Glutamatergic neuron (in vitro differentiated cells): ENCODE measurements at regions not wholly inside any gene's neighbourhood (a gene's known extent, or its start where the extent isn't known, plus 50 kb on each side); places are given as distances from the start of the nearest gene placed in this dataset.
"Not testable (repeated sequence)": the region's sequence is repeated elsewhere in the genome, so short reads cannot be mapped to it uniquely, and the experiment has no call there.

Experiments
- DNase-seq: peaks from one replicate; pipeline ENCODE4 v3.0.0; 2022
- H3K27ac Mint-ChIP-seq: one replicate; pipeline ENCODE4 v1.8.0; 2020; ENCODE audit warnings: mild to moderate bottlenecking, mixed read lengths, inconsistent platforms; ENCODE audit not compliant: unreplicated experiment
- H3K27me3 Mint-ChIP-seq: one replicate; pipeline ENCODE4 v1.8.0; 2020; ENCODE audit warnings: mild to moderate bottlenecking, moderate library complexity, mixed read lengths, inconsistent platforms; ENCODE audit not compliant: unreplicated experiment
- H3K36me3 Mint-ChIP-seq: one replicate; pipeline ENCODE4 v1.8.0; 2020; ENCODE audit warnings: mild to moderate bottlenecking, mixed read lengths, inconsistent platforms; ENCODE audit not compliant: unreplicated experiment
- H3K4me1 Mint-ChIP-seq: one replicate; pipeline ENCODE4 v1.8.0; 2020; ENCODE audit warnings: mild to moderate bottlenecking, low read depth, mixed read lengths, inconsistent platforms; ENCODE audit not compliant: unreplicated experiment
- H3K4me3 Mint-ChIP-seq: one replicate; pipeline ENCODE4 v1.8.0; 2020; ENCODE audit warnings: mild to moderate bottlenecking, mixed read lengths, inconsistent platforms; ENCODE audit not compliant: unreplicated experiment
- H3K9me3 Mint-ChIP-seq: one replicate; pipeline ENCODE4 v1.8.0; 2020; ENCODE audit warnings: mild to moderate bottlenecking, moderate library complexity, mixed read lengths, inconsistent platforms; ENCODE audit not compliant: unreplicated experiment
- CTCF ChIP-seq: fragments of 200-600 bp; sonication (generic); IDR thresholded peaks from one replicate; pipeline ENCODE4 v1.5.0; 2021; ENCODE audit not compliant: partially characterized antibody, unreplicated experiment

DNA sequence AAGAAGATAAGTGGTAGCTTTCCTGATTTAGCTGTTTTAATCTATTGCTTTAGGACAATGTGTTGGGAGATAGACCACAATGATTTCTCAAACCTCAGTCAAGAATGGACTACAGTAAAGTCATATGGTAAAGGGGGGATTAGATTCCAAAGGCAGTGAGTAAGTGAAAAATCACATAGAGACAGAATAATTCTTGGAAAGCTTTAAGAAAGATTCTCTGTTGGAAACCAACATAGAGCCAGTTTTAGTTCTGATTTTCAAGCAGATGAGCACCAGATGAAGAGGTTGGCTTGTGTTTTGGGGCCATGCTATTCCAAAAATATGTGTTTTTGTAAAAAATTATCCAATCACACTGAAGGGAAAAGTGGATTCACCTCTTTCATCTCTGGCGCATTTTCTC lies 256.8 kb upstream of the RPS23 start:
- no peak for DNase-seq
- H3K4me3 Mint-ChIP-seq: no peak overlapping the region
- peaks cover 25% of the 10 kb centered on the region for H3K36me3 Mint-ChIP-seq
- no peak overlapping the region for H3K27ac Mint-ChIP-seq
- H3K27me3 Mint-ChIP-seq: peaks cover 2% of the 10 kb centered on the region
- peaks cover 15% of the 10 kb centered on the region for H3K4me1 Mint-ChIP-seq
- H3K9me3 Mint-ChIP-seq: peaks cover 10% of the 10 kb centered on the region
- TF ChIP-seq CTCF: no peak

GRCh38 chr5:82532075-82532474 lies 253.9 kb upstream of the RPS23 start:
- H3K27ac Mint-ChIP-seq, H3K4me1 Mint-ChIP-seq, H3K27me3 Mint-ChIP-seq, DNase-seq, H3K4me3 Mint-ChIP-seq: not testable (repeated sequence)
- Mint-ChIP-seq H3K36me3 (peaks cover 25% of the 10 kb centered on the region), H3K9me3 (peaks cover 10% of the 10 kb centered on the region)

DNA sequence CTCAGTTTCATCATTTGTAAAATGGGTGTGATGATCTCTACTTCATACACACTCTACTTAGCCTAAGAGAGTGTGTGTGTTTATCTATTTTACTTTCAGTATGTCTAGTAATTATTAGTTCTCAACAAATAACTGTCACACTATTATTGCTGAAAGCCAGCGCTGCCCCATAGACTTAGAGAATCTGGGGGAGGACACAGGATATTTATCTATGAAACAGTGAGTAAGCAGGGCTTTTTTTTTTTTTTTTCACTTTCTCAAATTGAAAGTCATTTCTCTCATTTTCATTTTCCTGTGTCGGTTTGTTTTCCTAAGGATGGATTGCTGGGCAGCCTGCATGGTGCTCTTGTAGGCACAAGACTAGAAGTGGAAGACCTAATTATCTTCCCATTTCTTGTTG lies 248.4 kb upstream of the RPS23 start:
- Mint-ChIP-seq H3K27me3 (peaks cover 1% of the 10 kb centered on the region), H3K27ac (no peak overlapping the region), H3K4me3 (no peak overlapping the region)

GRCh38 chr5:82525626-82526025 lies 247.5 kb upstream of the RPS23 start:
- no peak for DNase-seq
- Mint-ChIP-seq H3K27ac (no peak overlapping the region), H3K9me3 (no peaks in the 10 kb centered on the region), H3K36me3 (peaks cover 3% of the 10 kb centered on the region), H3K4me3 (no peak overlapping the region), H3K4me1 (peaks cover 2% of the 10 kb centered on the region), H3K27me3 (peaks cover 1% of the 10 kb centered on the region)
- no peak for TF ChIP-seq CTCF

More for the DNA sequence above, 248.4 kb upstream of the RPS23 start:
- Mint-ChIP-seq H3K36me3 (peaks cover 11% of the 10 kb centered on the region), H3K9me3 (no peaks in the 10 kb centered on the region), H3K4me1 (peaks cover 2% of the 10 kb centered on the region)
- no peak for DNase-seq
- no peak for TF ChIP-seq CTCF

DNA sequence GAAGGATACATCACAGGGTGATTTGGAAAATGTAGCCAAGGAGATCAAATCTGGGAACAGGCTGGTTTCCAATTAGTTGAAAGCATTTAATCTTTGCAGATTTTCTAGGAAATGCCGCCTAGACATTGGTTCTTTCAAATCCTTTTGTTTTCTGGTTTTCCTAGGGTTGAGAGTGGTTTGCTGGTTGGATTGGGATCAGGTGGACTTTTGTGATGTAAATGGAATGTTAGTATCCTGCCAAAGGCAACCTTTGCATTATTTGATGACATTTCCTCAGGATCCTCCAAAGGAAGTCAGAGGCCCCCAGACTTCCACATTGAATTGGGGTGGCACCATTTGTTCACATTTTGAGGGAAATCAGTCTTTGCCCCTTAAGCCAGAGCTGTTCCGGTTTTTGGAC lies 245.5 kb upstream of the RPS23 start:
- no peak overlapping the region for H3K27ac Mint-ChIP-seq
- H3K9me3 Mint-ChIP-seq: no peaks in the 10 kb centered on the region
- no peaks in the 10 kb centered on the region for H3K36me3 Mint-ChIP-seq
- peaks cover 2% of the 10 kb centered on the region for H3K4me1 Mint-ChIP-seq
- DNase-seq: no peak
- no peak overlapping the region for H3K4me3 Mint-ChIP-seq
- peaks cover 1% of the 10 kb centered on the region for H3K27me3 Mint-ChIP-seq
- TF ChIP-seq CTCF: no peak

DNA sequence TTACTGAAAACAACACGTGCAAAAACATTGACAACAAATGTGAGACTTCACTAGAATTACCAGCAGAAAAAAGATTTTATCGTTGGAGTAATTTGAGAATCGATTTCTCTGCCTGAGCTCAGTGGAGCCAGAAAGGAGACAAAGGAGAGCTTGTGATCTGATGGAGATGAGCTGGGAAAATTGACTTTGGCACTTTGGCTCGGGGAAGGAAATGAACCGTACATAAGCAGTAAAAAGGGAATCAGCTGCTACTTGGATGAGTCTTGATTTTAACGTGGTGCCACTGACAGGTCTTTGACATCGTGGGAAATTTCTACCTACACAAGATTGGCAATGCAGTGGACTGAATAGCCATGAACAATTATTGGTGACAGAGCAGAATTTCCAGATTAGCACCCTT lies 244.7 kb upstream of the RPS23 start:
- TF ChIP-seq CTCF: no peak
- Mint-ChIP-seq H3K27ac (no peak overlapping the region), H3K27me3 (no peaks in the 10 kb centered on the region), H3K36me3 (no peaks in the 10 kb centered on the region), H3K9me3 (no peaks in the 10 kb centered on the region), H3K4me1 (peaks cover 2% of the 10 kb centered on the region), H3K4me3 (no peak overlapping the region)
- no peak for DNase-seq
